ENCODE measurements at regions not wholly inside any gene's neighbourhood (a gene's known extent, or its start where the extent isn't known, plus 50 kb on each side); places are given as distances from the start of the nearest gene placed in this dataset.

DNA sequence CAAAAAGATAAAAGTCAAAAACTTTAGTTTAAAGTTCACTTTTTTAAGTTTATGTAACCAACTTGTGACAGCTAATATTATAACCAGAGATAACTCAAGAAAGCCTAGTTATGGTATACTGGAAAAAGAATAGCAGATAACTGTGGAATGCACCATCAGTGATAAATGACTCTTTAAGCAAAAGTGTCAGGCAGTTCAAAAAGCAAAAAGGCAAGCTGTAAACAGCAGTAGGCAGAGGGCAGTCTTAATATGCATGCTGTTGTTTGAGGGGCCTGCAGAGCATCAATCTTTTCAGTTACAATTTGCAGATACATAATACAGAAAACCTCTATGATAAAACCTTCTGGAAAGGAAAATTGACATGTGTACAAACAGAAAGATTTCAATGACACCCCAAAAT lies 81.8 kb upstream of the JADE1 start:
- Histone ChIP-seq H3K9me2 (ENCODE audit: low read depth, low read length) (no peaks in the 10 kb centered on the region), H4K20me1 (ENCODE audit: insufficient read depth, low read length) (no peaks in the 10 kb centered on the region), H3K36me3 (ENCODE audit: insufficient read depth, low read length) (no peaks in the 10 kb centered on the region), H2AFZ (ENCODE audit: low read length) (no peak overlapping the region), H3K9me3 (ENCODE audit: low read length) (no peaks in the 10 kb centered on the region), H3K4me3 (ENCODE audit: low read depth, low read length, poor library complexity, severe bottlenecking) (no peak overlapping the region), H3K4me2 (ENCODE audit: low read length) (no peak overlapping the region), H3K9ac (ENCODE audit: low read length) (no peak overlapping the region), H3F3A (ENCODE audit: insufficient read depth, low read length) (no peaks in the 10 kb centered on the region), H3K27ac (ENCODE audit: low read depth, low read length, poor library complexity, severe bottlenecking) (no peak overlapping the region), H3K79me2 (ENCODE audit: insufficient read depth, low read length) (no peaks in the 10 kb centered on the region), H3K4me1 (ENCODE audit: insufficient read depth, low read length, severe bottlenecking) (no peaks in the 10 kb centered on the region), H3K27me3 (ENCODE audit: insufficient read depth, low read length) (no peaks in the 10 kb centered on the region)
- no peak for TF ChIP-seq EZH2 (IDR thresholded peaks at IDR 0.05; ENCODE audit: borderline replicate concordance, low read length)
- no peak for TF ChIP-seq CTCF (IDR thresholded peaks at IDR 0.05; ENCODE audit: low read length)

DNA sequence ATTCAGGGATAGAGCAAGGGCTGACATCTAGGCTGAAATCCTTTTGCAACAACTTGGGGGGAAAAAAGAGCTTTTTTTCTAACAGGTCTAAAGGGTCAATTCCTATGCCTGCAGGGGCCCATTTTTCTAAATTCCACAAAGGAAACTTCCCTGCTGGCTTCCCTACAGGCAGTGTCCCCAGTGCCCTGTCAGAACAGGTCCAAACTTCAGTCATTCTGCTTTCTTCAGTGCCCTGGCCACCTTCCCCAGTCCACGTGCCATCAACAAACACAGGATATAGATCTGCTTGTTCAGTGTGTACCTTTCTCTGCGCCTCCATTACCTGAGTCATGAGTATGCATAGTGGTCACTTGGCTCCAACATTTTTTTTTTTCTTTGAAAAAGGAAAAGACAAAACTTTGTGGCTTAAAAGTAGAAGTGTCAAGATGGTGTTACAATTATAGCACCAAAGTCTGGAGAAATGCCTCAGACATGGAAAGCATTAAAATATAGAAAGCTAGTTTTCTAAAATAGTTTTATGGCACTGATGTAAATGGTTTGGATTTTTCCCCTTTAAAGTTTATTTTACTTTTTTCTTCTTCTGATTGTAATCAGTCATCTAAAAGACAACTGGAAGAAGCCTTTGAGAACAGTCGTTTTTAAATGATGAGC lies 84.0 kb upstream of the JADE1 start:
- Histone ChIP-seq H3K27me3 (ENCODE audit: insufficient read depth, low read length) (no peaks in the 10 kb centered on the region), H3K79me2 (ENCODE audit: insufficient read depth, low read length) (no peaks in the 10 kb centered on the region), H3K36me3 (ENCODE audit: insufficient read depth, low read length) (no peaks in the 10 kb centered on the region), H3K4me2 (ENCODE audit: low read length) (no peak overlapping the region), H3K9me3 (ENCODE audit: low read length) (no peaks in the 10 kb centered on the region), H3K27ac (ENCODE audit: low read depth, low read length, poor library complexity, severe bottlenecking) (no peak overlapping the region), H2AFZ (ENCODE audit: low read length) (no peak overlapping the region), H3K4me3 (ENCODE audit: low read depth, low read length, poor library complexity, severe bottlenecking) (no peak overlapping the region), H4K20me1 (ENCODE audit: insufficient read depth, low read length) (no peaks in the 10 kb centered on the region), H3K4me1 (ENCODE audit: insufficient read depth, low read length, severe bottlenecking) (no peaks in the 10 kb centered on the region), H3K9ac (ENCODE audit: low read length) (no peak overlapping the region), H3F3A (ENCODE audit: insufficient read depth, low read length) (no peaks in the 10 kb centered on the region), H3K9me2 (ENCODE audit: low read depth, low read length) (no peaks in the 10 kb centered on the region)
- TF ChIP-seq CTCF (IDR thresholded peaks at IDR 0.05; ENCODE audit: low read length) (no peak), EZH2 (IDR thresholded peaks at IDR 0.05; ENCODE audit: borderline replicate concordance, low read length) (no peak)

- no peaks in the 10 kb centered on the region for H3K36me3 ChIP-seq (ENCODE audit: insufficient read depth, low read length)
- H3K9me2 ChIP-seq (ENCODE audit: low read depth, low read length): no peaks in the 10 kb centered on the region
Observed at GRCh38 chr4:128722911-128723310, 86.6 kb upstream of the JADE1 start.

More at GRCh38 chr4:128722911-128723310, 86.6 kb upstream of the JADE1 start:
- H3K27ac ChIP-seq (ENCODE audit: low read depth, low read length, poor library complexity, severe bottlenecking): no peak overlapping the region
- H3K27me3 ChIP-seq (ENCODE audit: insufficient read depth, low read length): no peaks in the 10 kb centered on the region
- no peak for TF ChIP-seq CTCF (IDR thresholded peaks at IDR 0.05; ENCODE audit: low read length)
- TF ChIP-seq EZH2 (IDR thresholded peaks at IDR 0.05; ENCODE audit: borderline replicate concordance, low read length): no peak
- H2AFZ ChIP-seq (ENCODE audit: low read length): peak overlapping the region; percentile 92
- no peaks in the 10 kb centered on the region for H3K79me2 ChIP-seq (ENCODE audit: insufficient read depth, low read length)
- no peaks in the 10 kb centered on the region for H3F3A ChIP-seq (ENCODE audit: insufficient read depth, low read length)
- no peak overlapping the region for H3K4me3 ChIP-seq (ENCODE audit: low read depth, low read length, poor library complexity, severe bottlenecking)
- no peak overlapping the region for H3K4me2 ChIP-seq (ENCODE audit: low read length)
- H4K20me1 ChIP-seq (ENCODE audit: insufficient read depth, low read length): no peaks in the 10 kb centered on the region
- H3K9ac ChIP-seq (ENCODE audit: low read length): no peak overlapping the region
- no peaks in the 10 kb centered on the region for H3K9me3 ChIP-seq (ENCODE audit: low read length)
- H3K4me1 ChIP-seq (ENCODE audit: insufficient read depth, low read length, severe bottlenecking): no peaks in the 10 kb centered on the region
